ENCODE measurements at regions not wholly inside any gene's neighbourhood (a gene's known extent, or its start where the extent isn't known, plus 50 kb on each side); places are given as distances from the start of the nearest gene placed in this dataset.

DNA sequence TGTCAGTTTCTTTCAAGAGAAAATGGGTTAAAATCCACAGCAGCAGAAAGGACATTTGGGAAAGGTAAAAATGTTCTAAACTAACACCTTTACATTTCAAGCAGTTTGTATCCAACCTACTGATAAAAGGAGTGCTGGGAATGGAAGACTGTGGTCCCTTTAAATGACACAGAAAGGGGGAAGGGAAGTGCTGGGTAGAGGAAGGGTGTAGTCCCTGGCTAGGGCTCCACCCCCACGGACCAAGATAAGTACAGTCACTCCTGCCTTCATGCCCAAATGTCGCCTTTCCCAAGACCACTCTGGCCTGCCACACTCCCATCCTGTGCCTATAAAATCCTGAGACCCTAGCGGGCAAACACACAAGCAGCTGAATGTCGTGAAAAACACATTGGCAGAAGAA lies 350.9 kb upstream of the POU1F1 start:
- TF ChIP-seq RAD21 (conservative IDR thresholded peaks at IDR 0.05) (no peak), POLR2AphosphoS5 (IDR thresholded peaks at IDR 0.05) (no peak), MXI1 (conservative IDR thresholded peaks at IDR 0.05; ENCODE audit: poor library complexity, severe bottlenecking) (no peak), CTCF (IDR thresholded peaks at IDR 0.05; ENCODE audit: poor library complexity, severe bottlenecking) (no peak), SMC3 (conservative IDR thresholded peaks at IDR 0.05; ENCODE audit: poor library complexity) (no peak)
- no peaks in the 10 kb centered on the region for H3K27me3 ChIP-seq (ENCODE audit: insufficient read depth, low read depth, low read length)
- no peaks in the 10 kb centered on the region for H3F3A ChIP-seq (ENCODE audit: insufficient read depth, low read length, poor library complexity, severe bottlenecking)
- no peaks in the 10 kb centered on the region for H3K9me3 ChIP-seq (ENCODE audit: low read length)
- H2AFZ ChIP-seq (ENCODE audit: low read depth, low read length), result no peak overlapping the region
- no peaks in the 10 kb centered on the region for H4K20me1 ChIP-seq (ENCODE audit: insufficient read depth)
- no peak overlapping the region for H3K27ac ChIP-seq (ENCODE audit: low read length)
- no peaks in the 10 kb centered on the region for H3K9me2 ChIP-seq (ENCODE audit: insufficient read depth, low read length)
- H3K36me3 ChIP-seq (ENCODE audit: insufficient read depth, low read length), result no peaks in the 10 kb centered on the region
- no peak overlapping the region for H3K4me3 ChIP-seq (ENCODE audit: low read length)
- no peaks in the 10 kb centered on the region for H3K79me2 ChIP-seq (replicated peaks; ENCODE audit: insufficient read depth, low read length)
- no peak overlapping the region for H3K9ac ChIP-seq (ENCODE audit: low read length)
- no peak overlapping the region for H3K4me2 ChIP-seq (ENCODE audit: low read length)

DNA sequence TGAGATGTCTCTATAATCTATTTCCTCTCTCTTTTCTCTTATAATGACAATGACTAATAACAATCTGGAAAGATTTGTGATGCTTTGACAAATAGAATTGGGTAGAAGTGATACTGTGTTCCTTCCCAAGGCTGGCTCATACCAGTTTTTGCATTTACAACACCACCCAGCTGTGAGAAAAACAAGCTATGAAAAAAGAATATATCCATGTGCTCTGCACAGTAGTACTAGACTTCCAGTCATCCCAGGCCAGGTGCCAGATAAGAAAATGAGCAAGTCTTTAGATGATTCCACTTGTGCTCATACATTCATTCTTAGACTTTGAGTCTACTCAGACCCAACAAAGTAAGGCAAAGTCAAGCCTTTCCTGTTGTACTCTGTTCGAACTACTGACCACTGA lies 350.2 kb upstream of the POU1F1 start:
- Histone ChIP-seq H3F3A (ENCODE audit: insufficient read depth, low read length, poor library complexity, severe bottlenecking) (no peaks in the 10 kb centered on the region), H3K9ac (ENCODE audit: low read length) (no peak overlapping the region), H3K27ac (ENCODE audit: low read length) (no peak overlapping the region), H4K20me1 (ENCODE audit: insufficient read depth) (no peaks in the 10 kb centered on the region), H3K36me3 (ENCODE audit: insufficient read depth, low read length) (no peaks in the 10 kb centered on the region), H2AFZ (ENCODE audit: low read depth, low read length) (no peak overlapping the region), H3K9me2 (ENCODE audit: insufficient read depth, low read length) (no peaks in the 10 kb centered on the region), H3K79me2 (replicated peaks; ENCODE audit: insufficient read depth, low read length) (no peaks in the 10 kb centered on the region), H3K4me2 (ENCODE audit: low read length) (no peak overlapping the region), H3K4me3 (ENCODE audit: low read length) (no peak overlapping the region), H3K9me3 (ENCODE audit: low read length) (no peaks in the 10 kb centered on the region), H3K27me3 (ENCODE audit: insufficient read depth, low read depth, low read length) (no peaks in the 10 kb centered on the region)
- no peak for TF ChIP-seq MXI1 (conservative IDR thresholded peaks at IDR 0.05; ENCODE audit: poor library complexity, severe bottlenecking)
- TF ChIP-seq POLR2AphosphoS5 (IDR thresholded peaks at IDR 0.05), result no peak
- no peak for TF ChIP-seq EZH2 (IDR thresholded peaks at IDR 0.05; ENCODE audit: borderline replicate concordance, insufficient read depth, low read length, poor library complexity, severe bottlenecking)
- TF ChIP-seq, protein P1, sequence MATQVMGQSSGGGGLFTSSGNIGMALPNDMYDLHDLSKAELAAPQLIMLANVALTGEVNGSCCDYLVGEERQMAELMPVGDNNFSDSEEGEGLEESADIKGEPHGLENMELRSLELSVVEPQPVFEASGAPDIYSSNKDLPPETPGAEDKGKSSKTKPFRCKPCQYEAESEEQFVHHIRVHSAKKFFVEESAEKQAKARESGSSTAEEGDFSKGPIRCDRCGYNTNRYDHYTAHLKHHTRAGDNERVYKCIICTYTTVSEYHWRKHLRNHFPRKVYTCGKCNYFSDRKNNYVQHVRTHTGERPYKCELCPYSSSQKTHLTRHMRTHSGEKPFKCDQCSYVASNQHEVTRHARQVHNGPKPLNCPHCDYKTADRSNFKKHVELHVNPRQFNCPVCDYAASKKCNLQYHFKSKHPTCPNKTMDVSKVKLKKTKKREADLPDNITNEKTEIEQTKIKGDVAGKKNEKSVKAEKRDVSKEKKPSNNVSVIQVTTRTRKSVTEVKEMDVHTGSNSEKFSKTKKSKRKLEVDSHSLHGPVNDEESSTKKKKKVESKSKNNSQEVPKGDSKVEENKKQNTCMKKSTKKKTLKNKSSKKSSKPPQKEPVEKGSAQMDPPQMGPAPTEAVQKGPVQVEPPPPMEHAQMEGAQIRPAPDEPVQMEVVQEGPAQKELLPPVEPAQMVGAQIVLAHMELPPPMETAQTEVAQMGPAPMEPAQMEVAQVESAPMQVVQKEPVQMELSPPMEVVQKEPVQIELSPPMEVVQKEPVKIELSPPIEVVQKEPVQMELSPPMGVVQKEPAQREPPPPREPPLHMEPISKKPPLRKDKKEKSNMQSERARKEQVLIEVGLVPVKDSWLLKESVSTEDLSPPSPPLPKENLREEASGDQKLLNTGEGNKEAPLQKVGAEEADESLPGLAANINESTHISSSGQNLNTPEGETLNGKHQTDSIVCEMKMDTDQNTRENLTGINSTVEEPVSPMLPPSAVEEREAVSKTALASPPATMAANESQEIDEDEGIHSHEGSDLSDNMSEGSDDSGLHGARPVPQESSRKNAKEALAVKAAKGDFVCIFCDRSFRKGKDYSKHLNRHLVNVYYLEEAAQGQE (IDR thresholded peaks at IDR 0.05; ENCODE audit: borderline replicate concordance), result no peak
- no peak for TF ChIP-seq CTCF (IDR thresholded peaks at IDR 0.05; ENCODE audit: poor library complexity, severe bottlenecking)

Measured in neural cell (in vitro differentiated cells).